ENCODE measurements at regions not wholly inside any gene's neighbourhood (a gene's known extent, or its start where the extent isn't known, plus 50 kb on each side); places are given as distances from the start of the nearest gene placed in this dataset.

DNA sequence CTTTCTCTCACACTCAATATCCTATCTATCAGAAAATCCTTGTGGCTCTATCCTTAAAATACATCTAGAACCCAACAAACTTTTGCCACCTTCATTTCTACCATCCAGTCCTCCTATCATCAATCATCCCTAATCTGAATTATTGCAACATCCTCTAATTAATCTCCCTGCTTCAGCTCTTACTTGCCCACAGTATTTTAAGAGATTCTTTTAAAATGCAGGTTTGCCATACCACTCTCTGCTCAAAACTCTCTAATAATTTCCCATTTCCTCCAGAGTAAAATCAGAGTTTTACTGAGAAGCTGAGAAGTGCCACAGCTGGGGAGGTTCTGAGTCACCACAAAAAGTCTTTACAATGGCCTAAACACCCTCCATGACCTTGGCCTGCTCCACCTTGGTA is 234.3 kb upstream of the ZPLD1 start:
- H3K27me3 ChIP-seq (ENCODE audit: control insufficient read depth in 3 of 3, insufficient read depth in 3 of 3, low read length in 3 of 3): no peaks in the 10 kb centered on the region
- no peaks in the 10 kb centered on the region for H3K36me3 ChIP-seq (ENCODE audit: control insufficient read depth in 3 of 3, insufficient read depth in 3 of 3, low read length in 3 of 3)
- no peak overlapping the region for H3K27ac ChIP-seq (ENCODE audit: low read depth, low read length)
- no peak overlapping the region for H3K4me3 ChIP-seq (ENCODE audit: low read length in 3 of 3)
- H3K9ac ChIP-seq (ENCODE audit: low read depth in 1 of 3, low read length in 3 of 3): no peak overlapping the region
- H3K4me1 ChIP-seq (ENCODE audit: control insufficient read depth in 3 of 3, insufficient read depth in 3 of 3, low read length in 3 of 3): no peaks in the 10 kb centered on the region
- H3K9me3 ChIP-seq (ENCODE audit: control insufficient read depth in 3 of 3, low read length in 3 of 3): no peaks in the 10 kb centered on the region

DNA sequence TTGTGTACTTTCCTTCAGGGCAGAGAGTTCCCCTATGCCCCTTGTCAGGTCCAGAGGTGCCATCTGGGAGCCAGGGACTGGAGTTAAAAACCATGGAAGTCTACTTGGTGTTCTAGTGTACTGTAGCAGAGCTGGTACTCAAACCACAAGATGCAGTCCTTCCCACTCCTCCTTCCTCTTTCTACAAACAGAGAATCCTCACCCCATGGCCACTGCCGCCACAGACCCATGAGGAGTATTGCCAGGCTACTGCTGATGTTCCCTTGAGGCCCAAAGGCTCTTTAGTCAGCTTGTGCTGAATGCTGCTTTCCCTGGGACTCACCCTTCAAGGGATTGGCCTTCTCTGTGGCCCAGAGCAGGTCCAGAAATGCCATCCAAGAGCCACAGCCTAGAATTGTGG is 229.2 kb upstream of the ZPLD1 start:
- H3K4me1 ChIP-seq (ENCODE audit: control insufficient read depth in 3 of 3, insufficient read depth in 3 of 3, low read length in 3 of 3): peaks cover 0 to 14% (median 9%) of the 10 kb centered on the region in 3 donors
- no peak overlapping the region for H3K9ac ChIP-seq (ENCODE audit: low read depth in 1 of 3, low read length in 3 of 3)
- H3K36me3 ChIP-seq (ENCODE audit: control insufficient read depth in 3 of 3, insufficient read depth in 3 of 3, low read length in 3 of 3): no peaks in the 10 kb centered on the region
- H3K4me3 ChIP-seq (ENCODE audit: low read length in 3 of 3): no peak overlapping the region
- H3K9me3 ChIP-seq (ENCODE audit: control insufficient read depth in 3 of 3, low read length in 3 of 3): no peaks in the 10 kb centered on the region
- H3K27me3 ChIP-seq (ENCODE audit: control insufficient read depth in 3 of 3, insufficient read depth in 3 of 3, low read length in 3 of 3): no peaks in the 10 kb centered on the region
- H3K27ac ChIP-seq (ENCODE audit: low read depth, low read length): no peak overlapping the region

GRCh38 chr3:102206511-102207031 is 228.2 kb upstream of the ZPLD1 start:
- peaks cover 0 to 14% (median 9%) of the 10 kb centered on the region in 3 donors for H3K4me1 ChIP-seq (ENCODE audit: control insufficient read depth in 3 of 3, insufficient read depth in 3 of 3, low read length in 3 of 3)
- H3K9ac ChIP-seq (ENCODE audit: low read depth in 1 of 3, low read length in 3 of 3): peak overlapping the region in 1 of 3 donors; percentile 45
- no peaks in the 10 kb centered on the region for H3K36me3 ChIP-seq (ENCODE audit: control insufficient read depth in 3 of 3, insufficient read depth in 3 of 3, low read length in 3 of 3)
- no peak overlapping the region for H3K4me3 ChIP-seq (ENCODE audit: low read length in 3 of 3)
- peak overlapping the region; percentile 56 for H3K27ac ChIP-seq (ENCODE audit: low read depth, low read length)
- no peaks in the 10 kb centered on the region for H3K27me3 ChIP-seq (ENCODE audit: control insufficient read depth in 3 of 3, insufficient read depth in 3 of 3, low read length in 3 of 3)
- H3K9me3 ChIP-seq (ENCODE audit: control insufficient read depth in 3 of 3, low read length in 3 of 3): no peaks in the 10 kb centered on the region

GRCh38 chr3:102207151-102207571 is 227.7 kb upstream of the ZPLD1 start:
- Histone ChIP-seq H3K4me1 (ENCODE audit: control insufficient read depth in 3 of 3, insufficient read depth in 3 of 3, low read length in 3 of 3) (peaks cover 0 to 14% (median 9%) of the 10 kb centered on the region in 3 donors), H3K4me3 (ENCODE audit: low read length in 3 of 3) (no peak overlapping the region), H3K9me3 (ENCODE audit: control insufficient read depth in 3 of 3, low read length in 3 of 3) (no peaks in the 10 kb centered on the region), H3K9ac (ENCODE audit: low read depth in 1 of 3, low read length in 3 of 3) (no peak overlapping the region), H3K36me3 (ENCODE audit: control insufficient read depth in 3 of 3, insufficient read depth in 3 of 3, low read length in 3 of 3) (no peaks in the 10 kb centered on the region), H3K27me3 (ENCODE audit: control insufficient read depth in 3 of 3, insufficient read depth in 3 of 3, low read length in 3 of 3) (no peaks in the 10 kb centered on the region), H3K27ac (ENCODE audit: low read depth, low read length) (peak overlapping the region; percentile 56)

- H3K9ac ChIP-seq (ENCODE audit: low read depth in 1 of 3, low read length in 3 of 3): no peak overlapping the region
- no peaks in the 10 kb centered on the region for H3K27me3 ChIP-seq (ENCODE audit: control insufficient read depth in 3 of 3, insufficient read depth in 3 of 3, low read length in 3 of 3)
- no peak overlapping the region for H3K4me3 ChIP-seq (ENCODE audit: low read length in 3 of 3)
Measured at GRCh38 chr3:102215166-102215565, 219.6 kb upstream of the ZPLD1 start.

DNA sequence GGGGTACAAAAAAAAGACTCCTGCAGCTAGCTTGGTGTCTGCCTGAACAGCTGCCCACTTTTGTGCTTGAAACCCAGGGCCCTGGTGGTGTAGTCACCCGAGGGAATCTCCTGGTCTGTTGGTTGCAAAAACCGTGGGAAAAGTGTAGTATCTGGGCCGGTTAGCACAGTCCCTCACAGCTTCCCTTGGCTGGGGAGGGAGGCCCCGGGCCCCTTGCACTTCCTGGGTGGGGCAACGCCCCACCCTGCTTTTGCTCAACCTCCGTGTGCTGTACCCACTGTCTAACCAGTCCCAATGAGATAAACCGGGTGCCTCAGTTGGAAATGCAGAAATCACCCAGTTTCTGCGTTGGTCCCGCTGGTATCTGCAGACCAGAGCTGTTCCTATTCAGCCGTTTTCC is 211.7 kb upstream of the ZPLD1 start:
- Histone ChIP-seq H3K9ac (ENCODE audit: low read depth in 1 of 3, low read length in 3 of 3) (no peak overlapping the region), H3K4me1 (ENCODE audit: control insufficient read depth in 3 of 3, insufficient read depth in 3 of 3, low read length in 3 of 3) (no peaks in the 10 kb centered on the region), H3K4me3 (ENCODE audit: low read length in 3 of 3) (no peak overlapping the region), H3K36me3 (ENCODE audit: control insufficient read depth in 3 of 3, insufficient read depth in 3 of 3, low read length in 3 of 3) (no peaks in the 10 kb centered on the region), H3K27me3 (ENCODE audit: control insufficient read depth in 3 of 3, insufficient read depth in 3 of 3, low read length in 3 of 3) (peaks cover 0 to 2% (median 0%) of the 10 kb centered on the region in 3 donors), H3K27ac (ENCODE audit: low read depth, low read length) (no peak overlapping the region), H3K9me3 (ENCODE audit: control insufficient read depth in 3 of 3, low read length in 3 of 3) (no peaks in the 10 kb centered on the region)

More at GRCh38 chr3:102215166-102215565, 219.6 kb upstream of the ZPLD1 start:
- Histone ChIP-seq H3K36me3 (ENCODE audit: control insufficient read depth in 3 of 3, insufficient read depth in 3 of 3, low read length in 3 of 3) (no peaks in the 10 kb centered on the region), H3K9me3 (ENCODE audit: control insufficient read depth in 3 of 3, low read length in 3 of 3) (no peaks in the 10 kb centered on the region), H3K4me1 (ENCODE audit: control insufficient read depth in 3 of 3, insufficient read depth in 3 of 3, low read length in 3 of 3) (no peaks in the 10 kb centered on the region), H3K27ac (ENCODE audit: low read depth, low read length) (no peak overlapping the region)

DNA sequence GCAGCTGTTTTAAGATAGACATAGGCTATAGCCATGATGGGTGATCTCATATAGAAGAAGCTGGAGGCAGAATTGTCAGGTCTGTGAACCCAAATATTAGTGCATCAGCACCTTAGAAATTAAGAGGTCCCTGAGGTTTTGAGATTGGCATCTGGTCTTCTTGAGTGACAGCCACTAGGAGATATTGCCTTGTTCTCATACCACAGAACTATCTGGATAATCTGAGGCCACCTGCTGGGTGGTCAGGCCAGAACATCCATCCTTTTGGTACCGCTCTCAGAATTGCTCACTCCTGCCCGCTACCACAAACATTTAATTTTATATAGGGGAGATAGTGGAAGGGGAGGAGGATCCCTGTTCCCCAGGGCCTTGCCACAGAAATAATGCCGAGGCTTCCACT is 210.6 kb upstream of the ZPLD1 start:
- no peak overlapping the region for H3K27ac ChIP-seq (ENCODE audit: low read depth, low read length)
- no peaks in the 10 kb centered on the region for H3K4me1 ChIP-seq (ENCODE audit: control insufficient read depth in 3 of 3, insufficient read depth in 3 of 3, low read length in 3 of 3)
- H3K9me3 ChIP-seq (ENCODE audit: control insufficient read depth in 3 of 3, low read length in 3 of 3): no peaks in the 10 kb centered on the region
- no peak overlapping the region for H3K9ac ChIP-seq (ENCODE audit: low read depth in 1 of 3, low read length in 3 of 3)
- H3K36me3 ChIP-seq (ENCODE audit: control insufficient read depth in 3 of 3, insufficient read depth in 3 of 3, low read length in 3 of 3): no peaks in the 10 kb centered on the region
- peaks cover 0 to 2% (median 0%) of the 10 kb centered on the region in 3 donors for H3K27me3 ChIP-seq (ENCODE audit: control insufficient read depth in 3 of 3, insufficient read depth in 3 of 3, low read length in 3 of 3)
- no peak overlapping the region for H3K4me3 ChIP-seq (ENCODE audit: low read length in 3 of 3)

- no peak overlapping the region for H3K27ac ChIP-seq (ENCODE audit: low read depth, low read length)
- H3K36me3 ChIP-seq (ENCODE audit: control insufficient read depth in 3 of 3, insufficient read depth in 3 of 3, low read length in 3 of 3): no peaks in the 10 kb centered on the region
- no peaks in the 10 kb centered on the region for H3K4me1 ChIP-seq (ENCODE audit: control insufficient read depth in 3 of 3, insufficient read depth in 3 of 3, low read length in 3 of 3)
- H3K27me3 ChIP-seq (ENCODE audit: control insufficient read depth in 3 of 3, insufficient read depth in 3 of 3, low read length in 3 of 3): peaks cover 0 to 2% (median 0%) of the 10 kb centered on the region in 3 donors
- no peaks in the 10 kb centered on the region for H3K9me3 ChIP-seq (ENCODE audit: control insufficient read depth in 3 of 3, low read length in 3 of 3)
- H3K4me3 ChIP-seq (ENCODE audit: low read length in 3 of 3): no peak overlapping the region
- no peak overlapping the region for H3K9ac ChIP-seq (ENCODE audit: low read depth in 1 of 3, low read length in 3 of 3)
Measured at GRCh38 chr3:102225005-102225404, 209.8 kb upstream of the ZPLD1 start.

DNA sequence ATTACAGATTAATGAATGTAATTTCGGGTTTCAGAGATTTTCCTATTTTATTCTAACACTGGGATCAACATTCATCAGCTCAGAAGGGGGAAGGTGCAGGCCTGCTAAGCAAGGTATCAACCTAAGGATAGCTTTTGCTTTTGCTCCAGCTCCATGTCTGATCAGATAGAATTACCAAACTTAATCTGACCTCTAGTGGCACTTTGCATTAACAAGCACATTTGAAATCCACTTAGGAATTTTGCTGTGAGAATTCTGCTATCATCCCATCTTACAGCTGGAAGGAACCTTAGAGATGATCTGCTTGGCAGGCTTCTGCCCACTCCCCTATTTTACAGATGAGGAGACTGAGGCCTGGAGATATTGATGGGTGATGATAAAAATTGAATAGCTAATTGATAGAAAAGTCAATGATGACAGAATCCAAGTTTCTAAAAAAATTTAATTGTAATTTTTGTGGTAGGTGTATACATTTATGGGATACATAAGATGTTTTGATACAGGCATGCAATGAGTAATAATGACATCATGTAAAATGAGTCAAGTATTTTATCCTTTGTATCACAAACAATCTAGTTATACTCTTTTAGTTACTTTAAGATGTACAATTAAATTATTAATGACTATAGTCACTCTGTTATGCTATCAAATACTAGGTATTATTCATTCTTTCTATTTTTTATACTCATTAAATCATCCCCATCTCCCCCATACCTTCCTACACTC is 209.2 kb upstream of the ZPLD1 start:
- Histone ChIP-seq H3K9me3 (ENCODE audit: control insufficient read depth in 3 of 3, low read length in 3 of 3) (no peaks in the 10 kb centered on the region), H3K4me1 (ENCODE audit: control insufficient read depth in 3 of 3, insufficient read depth in 3 of 3, low read length in 3 of 3) (no peaks in the 10 kb centered on the region), H3K9ac (ENCODE audit: low read depth in 1 of 3, low read length in 3 of 3) (no peak overlapping the region), H3K4me3 (ENCODE audit: low read length in 3 of 3) (no peak overlapping the region), H3K27ac (ENCODE audit: low read depth, low read length) (no peak overlapping the region), H3K36me3 (ENCODE audit: control insufficient read depth in 3 of 3, insufficient read depth in 3 of 3, low read length in 3 of 3) (no peaks in the 10 kb centered on the region), H3K27me3 (ENCODE audit: control insufficient read depth in 3 of 3, insufficient read depth in 3 of 3, low read length in 3 of 3) (peaks cover 0 to 2% (median 0%) of the 10 kb centered on the region in 3 donors)

GRCh38 chr3:102226463-102226862 is 208.4 kb upstream of the ZPLD1 start:
- Histone ChIP-seq H3K4me3 (ENCODE audit: low read length in 3 of 3) (no peak overlapping the region), H3K9me3 (ENCODE audit: control insufficient read depth in 3 of 3, low read length in 3 of 3) (no peaks in the 10 kb centered on the region), H3K36me3 (ENCODE audit: control insufficient read depth in 3 of 3, insufficient read depth in 3 of 3, low read length in 3 of 3) (no peaks in the 10 kb centered on the region), H3K27me3 (ENCODE audit: control insufficient read depth in 3 of 3, insufficient read depth in 3 of 3, low read length in 3 of 3) (peaks cover 0 to 2% (median 0%) of the 10 kb centered on the region in 3 donors), H3K4me1 (ENCODE audit: control insufficient read depth in 3 of 3, insufficient read depth in 3 of 3, low read length in 3 of 3) (no peaks in the 10 kb centered on the region), H3K27ac (ENCODE audit: low read depth, low read length) (no peak overlapping the region), H3K9ac (ENCODE audit: low read depth in 1 of 3, low read length in 3 of 3) (no peak overlapping the region)
